Nephron (organoid): ENCODE measurements at regions not wholly inside any gene's neighbourhood (a gene's known extent, or its start where the extent isn't known, plus 50 kb on each side); places are given as distances from the start of the nearest gene placed in this dataset.
A peak's percentile ranks its signal among the peaks of the same experiment; 100 is the strongest.

Experiments
- H3K27ac Mint-ChIP-seq, 3 experiments: 2 replicates each; pipeline ENCODE4 v1.8.0; 2020; ENCODE audit warnings: mixed read lengths in 3 of 3, mild to moderate bottlenecking in 2 of 3, moderate library complexity in 1 of 3
- H3K27me3 Mint-ChIP-seq: 2 replicates; pipeline ENCODE4 v1.8.0; 2021; ENCODE audit warnings: low read depth, mild to moderate bottlenecking, moderate library complexity, mixed read lengths
- H3K36me3 Mint-ChIP-seq: 2 replicates; pipeline ENCODE4 v1.8.0; 2020; ENCODE audit warnings: low read depth, mixed read lengths
- H3K4me1 Mint-ChIP-seq: 2 replicates; pipeline ENCODE4 v1.8.0; 2020; ENCODE audit warnings: mixed read lengths
- H3K4me3 Mint-ChIP-seq, 3 experiments: 2 replicates each; pipeline ENCODE4 v1.8.0; 2020; ENCODE audit warnings: mild to moderate bottlenecking in 3 of 3, mixed read lengths in 3 of 3, moderate library complexity in 2 of 3
- H3K9me3 Mint-ChIP-seq: 2 replicates; pipeline ENCODE4 v1.8.0; 2020; ENCODE audit warnings: mixed read lengths
- TF ChIP-seq, protein P1 (sequence below), 3 experiments: fragments of 200-600 bp; sonication (generic); IDR thresholded peaks; one replicate each; pipeline ENCODE4 v1.5.0; 2021; ENCODE audit warnings: antibody characterized with exemption in 3 of 3; ENCODE audit not compliant: unreplicated experiment in 3 of 3

DNA sequence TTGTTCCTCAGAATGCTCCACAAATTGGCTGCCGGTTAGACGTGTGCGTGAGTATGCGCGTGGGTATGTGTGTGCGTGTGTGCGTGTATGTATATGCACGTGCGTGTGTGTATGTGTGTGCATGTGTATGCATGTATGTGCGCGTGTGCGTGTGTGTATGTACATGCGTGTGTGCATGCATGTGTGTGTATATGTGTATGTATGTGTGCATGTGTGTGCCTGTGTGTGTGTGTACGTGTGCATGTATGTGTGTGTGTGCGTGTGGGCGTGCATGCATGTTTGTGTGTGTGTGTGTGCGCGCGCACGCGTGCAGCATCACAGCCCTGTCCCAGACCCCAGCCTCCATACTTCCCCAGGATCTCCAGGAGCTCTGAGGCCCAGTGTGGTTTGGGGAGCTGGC lies 183.1 kb upstream of the IER5L start:
- peaks cover 26% of the 10 kb centered on the region for H3K4me1 Mint-ChIP-seq
- peak overlapping the region in 2 of 3 experiments; percentile 26 to 49 for H3K27ac Mint-ChIP-seq
- no peak overlapping the region for H3K4me3 Mint-ChIP-seq
- H3K27me3 Mint-ChIP-seq, result no peaks in the 10 kb centered on the region
- no peaks in the 10 kb centered on the region for H3K36me3 Mint-ChIP-seq
- TF ChIP-seq, protein P1, sequence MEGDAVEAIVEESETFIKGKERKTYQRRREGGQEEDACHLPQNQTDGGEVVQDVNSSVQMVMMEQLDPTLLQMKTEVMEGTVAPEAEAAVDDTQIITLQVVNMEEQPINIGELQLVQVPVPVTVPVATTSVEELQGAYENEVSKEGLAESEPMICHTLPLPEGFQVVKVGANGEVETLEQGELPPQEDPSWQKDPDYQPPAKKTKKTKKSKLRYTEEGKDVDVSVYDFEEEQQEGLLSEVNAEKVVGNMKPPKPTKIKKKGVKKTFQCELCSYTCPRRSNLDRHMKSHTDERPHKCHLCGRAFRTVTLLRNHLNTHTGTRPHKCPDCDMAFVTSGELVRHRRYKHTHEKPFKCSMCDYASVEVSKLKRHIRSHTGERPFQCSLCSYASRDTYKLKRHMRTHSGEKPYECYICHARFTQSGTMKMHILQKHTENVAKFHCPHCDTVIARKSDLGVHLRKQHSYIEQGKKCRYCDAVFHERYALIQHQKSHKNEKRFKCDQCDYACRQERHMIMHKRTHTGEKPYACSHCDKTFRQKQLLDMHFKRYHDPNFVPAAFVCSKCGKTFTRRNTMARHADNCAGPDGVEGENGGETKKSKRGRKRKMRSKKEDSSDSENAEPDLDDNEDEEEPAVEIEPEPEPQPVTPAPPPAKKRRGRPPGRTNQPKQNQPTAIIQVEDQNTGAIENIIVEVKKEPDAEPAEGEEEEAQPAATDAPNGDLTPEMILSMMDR (IDR thresholded peaks at IDR 0.05; ENCODE audit: unreplicated experiment in 3 of 3), result no peak
- no peaks in the 10 kb centered on the region for H3K9me3 Mint-ChIP-seq

DNA sequence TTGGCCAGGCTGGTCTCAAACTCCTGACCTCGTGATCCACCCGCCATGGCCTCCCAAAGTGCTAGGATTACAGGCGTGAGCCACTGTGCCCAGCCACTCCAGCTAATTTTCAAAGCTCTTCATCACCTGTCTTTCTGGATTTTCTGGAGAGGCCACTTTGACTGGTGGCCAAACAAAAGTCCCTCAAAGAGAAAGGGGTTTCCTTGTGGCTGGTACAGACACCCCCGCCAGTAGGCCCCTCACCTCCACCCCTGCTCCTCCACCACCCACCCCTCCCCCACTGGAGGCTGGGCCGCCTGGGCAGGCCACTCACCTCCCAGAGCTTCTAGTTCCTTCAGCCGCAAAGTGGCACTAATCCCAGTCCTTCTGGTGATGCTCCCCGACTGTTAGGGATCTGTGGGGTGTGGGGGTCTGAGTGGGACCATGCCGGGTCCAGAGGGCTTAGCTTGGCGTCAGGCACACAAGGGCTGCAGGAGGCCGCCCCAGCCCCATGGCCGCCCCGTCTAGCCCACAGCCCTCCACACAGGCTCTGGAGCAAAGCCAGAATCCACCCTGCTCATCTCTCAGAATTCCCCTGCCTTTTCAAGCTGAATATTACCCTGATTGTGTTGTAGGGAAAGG lies 182.0 kb upstream of the IER5L start:
- H3K4me3 Mint-ChIP-seq, result no peak overlapping the region
- peaks cover 32% of the 10 kb centered on the region for H3K4me1 Mint-ChIP-seq
- no peaks in the 10 kb centered on the region for H3K36me3 Mint-ChIP-seq
- H3K27me3 Mint-ChIP-seq, result no peaks in the 10 kb centered on the region
- H3K27ac Mint-ChIP-seq, result peak overlapping the region; percentile 60 to 85 (median 79)
- peaks cover 4% of the 10 kb centered on the region for H3K9me3 Mint-ChIP-seq
- TF ChIP-seq, protein P1 (IDR thresholded peaks at IDR 0.05; ENCODE audit: unreplicated experiment in 3 of 3), result no peak

DNA sequence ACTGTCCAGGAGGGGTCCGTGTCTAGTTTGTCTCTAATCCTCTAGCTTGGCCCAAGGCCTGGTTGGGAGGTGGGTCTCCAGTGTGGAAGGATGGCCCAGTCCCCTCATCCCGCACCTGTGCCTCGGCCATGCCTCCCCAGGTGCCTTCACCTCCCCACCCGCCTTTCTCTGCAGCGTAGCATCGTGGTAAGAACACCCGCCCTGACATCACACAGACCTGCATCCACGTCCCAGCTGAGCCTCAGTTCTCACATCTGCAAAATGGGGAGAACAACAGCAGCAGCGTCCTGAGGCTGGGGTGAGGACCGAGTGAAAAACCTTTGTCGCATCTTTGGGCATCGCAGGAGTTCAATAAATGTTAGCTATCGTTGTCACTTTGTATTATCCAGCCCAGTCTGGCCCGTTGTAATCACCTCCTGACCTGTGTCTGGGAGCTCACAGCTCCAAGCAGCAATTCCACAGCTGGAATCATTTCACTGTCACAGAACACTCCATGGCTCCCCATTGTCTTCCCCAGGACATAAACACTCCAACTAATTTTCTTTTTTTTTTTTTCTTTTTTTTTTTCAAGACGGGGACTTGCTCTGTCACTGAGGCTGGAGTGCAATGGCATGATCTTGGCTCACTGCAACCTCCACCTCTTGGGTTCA lies 181.2 kb upstream of the IER5L start:
- H3K9me3 Mint-ChIP-seq, result peaks cover 4% of the 10 kb centered on the region
- TF ChIP-seq, protein P1 (IDR thresholded peaks at IDR 0.05; ENCODE audit: unreplicated experiment in 3 of 3), result no peak
- H3K27me3 Mint-ChIP-seq, result no peaks in the 10 kb centered on the region
- peak overlapping the region in 2 of 3 experiments; percentile 79 to 87 for H3K27ac Mint-ChIP-seq
- H3K4me3 Mint-ChIP-seq, result no peak overlapping the region
- no peaks in the 10 kb centered on the region for H3K36me3 Mint-ChIP-seq
- peaks cover 26% of the 10 kb centered on the region for H3K4me1 Mint-ChIP-seq

DNA sequence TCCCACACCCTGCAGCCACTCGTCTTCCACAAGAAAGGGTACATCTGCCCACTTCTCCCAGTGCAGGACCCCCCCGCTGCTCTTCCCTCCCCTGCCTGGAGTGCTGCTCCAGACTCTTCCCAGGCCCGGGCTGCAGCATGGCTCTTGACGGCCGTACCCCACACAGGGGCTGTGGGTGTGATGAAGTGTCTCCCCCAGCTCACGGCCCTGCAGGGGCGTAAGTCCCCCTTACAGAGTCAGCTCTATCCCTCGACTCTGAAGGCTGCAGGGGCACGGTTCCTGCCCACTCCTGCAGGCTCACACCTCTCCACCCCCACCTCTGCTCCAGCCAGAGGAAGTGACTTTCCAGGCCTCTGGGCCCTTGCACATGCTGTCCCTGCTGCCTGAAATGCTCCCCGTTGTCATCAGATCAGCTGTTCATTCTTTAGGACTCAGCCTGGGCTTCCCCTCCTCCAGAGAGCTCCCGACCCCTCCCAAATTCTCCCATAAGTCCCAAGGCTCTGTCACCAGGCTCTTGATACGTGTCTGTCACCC lies 180.6 kb upstream of the IER5L start:
- no peaks in the 10 kb centered on the region for H3K36me3 Mint-ChIP-seq
- peaks cover 27% of the 10 kb centered on the region for H3K4me1 Mint-ChIP-seq
- peaks cover 4% of the 10 kb centered on the region for H3K9me3 Mint-ChIP-seq
- TF ChIP-seq, protein P1 (IDR thresholded peaks at IDR 0.05; ENCODE audit: unreplicated experiment in 3 of 3), result no peak
- H3K4me3 Mint-ChIP-seq, result no peak overlapping the region
- peak overlapping the region; percentile 11 to 87 (median 79) for H3K27ac Mint-ChIP-seq
- no peaks in the 10 kb centered on the region for H3K27me3 Mint-ChIP-seq

DNA sequence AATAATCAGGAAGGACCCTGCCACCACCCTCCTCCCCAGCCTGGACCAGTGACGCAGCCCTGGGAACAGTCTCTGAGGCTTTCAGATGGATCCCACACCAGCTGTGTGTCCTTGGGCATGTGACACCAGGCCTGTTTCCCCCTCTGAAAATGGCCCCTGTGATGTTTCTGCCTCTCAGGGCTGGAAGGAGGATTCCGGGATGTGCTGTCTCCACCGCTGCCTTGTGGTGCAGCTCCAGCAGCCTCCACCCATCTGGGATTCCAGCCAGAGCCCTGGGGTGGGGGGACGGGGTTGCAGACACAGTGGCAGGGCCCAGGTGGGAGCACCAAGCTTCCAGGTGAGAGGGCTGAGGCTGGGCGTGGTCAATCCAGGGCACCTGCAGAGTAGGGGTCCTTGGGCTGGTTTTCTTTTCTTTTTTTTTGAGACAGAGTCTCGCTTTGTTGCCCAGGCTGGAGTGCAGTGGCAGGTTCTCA lies 179.7 kb upstream of the IER5L start:
- H3K4me3 Mint-ChIP-seq, result no peak overlapping the region
- H3K36me3 Mint-ChIP-seq, result no peaks in the 10 kb centered on the region
- peaks cover 4% of the 10 kb centered on the region for H3K9me3 Mint-ChIP-seq
- H3K27me3 Mint-ChIP-seq, result no peaks in the 10 kb centered on the region
- no peak overlapping the region for H3K27ac Mint-ChIP-seq
- H3K4me1 Mint-ChIP-seq, result peaks cover 35% of the 10 kb centered on the region
- TF ChIP-seq, protein P1 (IDR thresholded peaks at IDR 0.05; ENCODE audit: unreplicated experiment in 3 of 3), result no peak
